ENCODE measurements at regions not wholly inside any gene's neighbourhood (a gene's known extent, or its start where the extent isn't known, plus 50 kb on each side); places are given as distances from the start of the nearest gene placed in this dataset.

DNA sequence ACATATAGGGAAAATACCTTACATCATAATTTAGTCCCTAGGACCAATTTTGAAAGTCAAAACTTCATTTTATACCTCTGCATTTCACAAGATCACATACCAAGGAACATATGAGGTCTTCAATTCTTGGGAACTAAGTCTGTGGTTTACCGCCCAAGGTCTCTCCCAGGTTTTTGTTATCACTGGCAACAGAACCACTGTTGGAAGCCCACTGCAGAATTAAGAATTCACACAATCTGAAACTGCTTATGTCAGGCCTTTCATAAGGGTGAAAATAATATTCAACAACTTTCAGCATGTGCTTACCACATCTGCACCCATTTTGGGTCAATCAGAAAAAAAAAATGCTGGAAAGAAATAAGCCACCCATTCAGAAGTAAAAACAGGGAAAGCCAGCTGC is 107.2 kb upstream of the MME start:
- Histone ChIP-seq H3K9me3 (ENCODE audit: control insufficient read depth, low read depth, low read length) (no peaks in the 10 kb centered on the region), H3K9ac (ENCODE audit: low read length) (no peak overlapping the region), H3K27ac (ENCODE audit: low read length) (no peak overlapping the region), H3K27me3 (ENCODE audit: control insufficient read depth, insufficient read depth, low read length) (no peaks in the 10 kb centered on the region), H3K4me3 (ENCODE audit: low read length) (no peak overlapping the region), H3K36me3 (ENCODE audit: control insufficient read depth, low read depth, low read length) (no peaks in the 10 kb centered on the region), H3K4me1 (ENCODE audit: control insufficient read depth, low read depth, low read length) (no peaks in the 10 kb centered on the region)

DNA sequence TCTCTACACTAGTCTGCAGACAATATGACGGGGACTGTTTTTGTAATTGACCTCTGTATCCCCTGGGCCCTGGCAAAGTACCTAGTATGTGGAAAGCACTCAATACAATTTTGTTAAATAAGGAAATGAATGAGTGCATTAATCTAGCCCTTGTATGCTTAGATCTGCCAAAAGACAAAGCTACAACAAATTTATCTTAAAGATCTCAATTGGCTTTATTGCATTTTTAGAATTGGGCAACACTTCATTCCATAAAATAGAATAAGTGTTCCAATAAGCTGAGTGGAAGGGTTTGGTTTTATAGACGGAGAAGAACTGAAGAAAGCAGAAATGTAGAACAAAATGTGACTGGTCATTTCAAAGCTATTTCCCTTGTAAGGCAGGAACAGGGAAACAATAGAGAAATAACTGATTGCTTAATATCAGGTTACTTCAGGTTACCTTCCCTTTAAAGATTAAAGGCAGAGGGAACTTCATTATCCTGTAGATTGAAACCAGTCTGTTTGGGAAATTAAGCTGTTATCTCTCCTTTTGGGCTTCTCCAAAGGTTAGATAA is 108.3 kb upstream of the MME start:
- Histone ChIP-seq H3K4me1 (ENCODE audit: control insufficient read depth, low read depth, low read length) (no peaks in the 10 kb centered on the region), H3K9me3 (ENCODE audit: control insufficient read depth, low read depth, low read length) (no peaks in the 10 kb centered on the region), H3K9ac (ENCODE audit: low read length) (no peak overlapping the region), H3K4me3 (ENCODE audit: low read length) (no peak overlapping the region), H3K27ac (ENCODE audit: low read length) (no peak overlapping the region), H3K36me3 (ENCODE audit: control insufficient read depth, low read depth, low read length) (no peaks in the 10 kb centered on the region), H3K27me3 (ENCODE audit: control insufficient read depth, insufficient read depth, low read length) (no peaks in the 10 kb centered on the region)

DNA sequence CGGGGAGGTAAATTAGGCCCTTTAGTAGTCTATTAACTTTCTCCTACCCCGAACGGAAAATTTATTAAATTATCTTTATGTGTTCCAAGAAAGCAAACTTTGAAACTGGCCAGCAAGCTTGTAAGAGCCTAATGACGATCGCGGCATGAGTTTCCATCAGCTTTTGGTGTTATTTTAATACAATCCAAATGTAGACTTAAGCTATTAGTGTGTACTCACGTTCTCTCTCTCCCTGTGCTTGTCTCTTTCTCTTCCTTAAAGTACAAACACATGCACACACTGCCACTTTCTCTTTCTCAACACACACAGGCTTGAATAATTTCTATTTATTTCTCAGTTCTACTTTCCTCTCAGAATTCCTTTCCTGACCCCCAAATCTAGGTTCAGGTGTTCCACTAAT is 108.8 kb upstream of the MME start:
- H3K9ac ChIP-seq (ENCODE audit: low read length): no peak overlapping the region
- H3K36me3 ChIP-seq (ENCODE audit: control insufficient read depth, low read depth, low read length): no peaks in the 10 kb centered on the region
- no peak overlapping the region for H3K4me3 ChIP-seq (ENCODE audit: low read length)
- no peaks in the 10 kb centered on the region for H3K27me3 ChIP-seq (ENCODE audit: control insufficient read depth, insufficient read depth, low read length)
- no peaks in the 10 kb centered on the region for H3K4me1 ChIP-seq (ENCODE audit: control insufficient read depth, low read depth, low read length)
- no peaks in the 10 kb centered on the region for H3K9me3 ChIP-seq (ENCODE audit: control insufficient read depth, low read depth, low read length)
- H3K27ac ChIP-seq (ENCODE audit: low read length): no peak overlapping the region

DNA sequence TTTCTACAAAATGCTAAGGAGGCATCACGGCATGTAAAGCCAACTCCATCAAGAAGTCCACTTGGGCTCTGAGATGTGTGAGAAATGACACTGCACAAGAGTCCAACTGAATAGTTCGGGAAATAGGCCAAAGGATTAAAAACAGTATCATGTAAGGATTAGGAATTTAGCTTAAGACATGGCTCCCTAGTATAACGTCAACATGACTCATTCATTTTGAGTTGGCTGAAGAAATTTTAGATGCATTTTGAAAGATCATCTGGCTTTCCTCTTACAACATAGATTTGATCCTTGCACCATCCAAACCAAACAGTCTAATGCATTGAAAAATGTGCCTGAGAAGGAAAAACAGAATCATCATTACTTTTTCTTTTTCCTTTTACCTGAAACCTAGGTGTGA is 109.3 kb upstream of the MME start:
- Histone ChIP-seq H3K27me3 (ENCODE audit: control insufficient read depth, insufficient read depth, low read length) (no peaks in the 10 kb centered on the region), H3K9ac (ENCODE audit: low read length) (no peak overlapping the region), H3K36me3 (ENCODE audit: control insufficient read depth, low read depth, low read length) (no peaks in the 10 kb centered on the region), H3K4me3 (ENCODE audit: low read length) (no peak overlapping the region), H3K4me1 (ENCODE audit: control insufficient read depth, low read depth, low read length) (no peaks in the 10 kb centered on the region), H3K27ac (ENCODE audit: low read length) (no peak overlapping the region), H3K9me3 (ENCODE audit: control insufficient read depth, low read depth, low read length) (no peaks in the 10 kb centered on the region)

DNA sequence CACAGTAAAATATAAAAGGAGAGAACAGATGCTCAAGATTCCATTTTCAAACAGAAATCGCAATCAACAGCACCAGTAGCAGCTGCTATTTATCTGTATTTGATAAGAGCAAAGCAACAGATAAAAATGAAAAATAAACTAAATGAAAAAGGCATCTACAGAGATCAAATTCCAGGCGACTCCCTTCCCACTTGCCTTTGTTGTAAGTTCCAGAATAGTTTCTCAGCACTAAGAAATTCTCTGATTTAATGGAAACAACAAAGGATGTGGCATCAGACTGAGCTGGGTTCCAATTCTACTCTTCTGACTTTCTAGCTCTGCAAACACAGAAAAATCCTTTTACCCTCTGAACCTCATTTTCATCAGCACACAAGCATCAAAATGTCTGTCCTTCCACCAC is 110.8 kb upstream of the MME start:
- Histone ChIP-seq H3K27ac (ENCODE audit: low read length) (no peak overlapping the region), H3K36me3 (ENCODE audit: control insufficient read depth, low read depth, low read length) (no peaks in the 10 kb centered on the region), H3K4me3 (ENCODE audit: low read length) (no peak overlapping the region), H3K27me3 (ENCODE audit: control insufficient read depth, insufficient read depth, low read length) (no peaks in the 10 kb centered on the region), H3K9ac (ENCODE audit: low read length) (no peak overlapping the region), H3K9me3 (ENCODE audit: control insufficient read depth, low read depth, low read length) (no peaks in the 10 kb centered on the region), H3K4me1 (ENCODE audit: control insufficient read depth, low read depth, low read length) (no peaks in the 10 kb centered on the region)

DNA sequence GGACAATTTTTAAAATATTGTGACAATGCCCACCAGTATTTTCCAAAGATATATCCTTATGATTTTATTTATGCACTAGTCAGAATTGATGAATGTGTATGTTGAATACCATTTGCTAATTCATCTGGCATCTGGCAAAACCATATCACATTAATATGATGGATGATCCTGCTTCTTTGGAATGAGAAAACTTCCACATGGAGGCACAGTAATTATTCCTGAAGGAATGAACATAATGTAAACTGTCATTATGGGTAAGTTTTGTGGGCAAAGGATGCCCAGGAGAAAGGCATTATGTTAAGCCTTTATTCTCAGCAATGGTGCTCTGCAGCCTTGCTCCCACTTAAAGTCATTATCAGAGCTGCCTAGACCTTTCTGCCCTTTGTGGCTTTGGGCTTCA is 113.0 kb upstream of the MME start:
- H3K4me1 ChIP-seq (ENCODE audit: control insufficient read depth, low read depth, low read length): no peaks in the 10 kb centered on the region
- no peaks in the 10 kb centered on the region for H3K36me3 ChIP-seq (ENCODE audit: control insufficient read depth, low read depth, low read length)
- no peak overlapping the region for H3K27ac ChIP-seq (ENCODE audit: low read length)
- H3K27me3 ChIP-seq (ENCODE audit: control insufficient read depth, insufficient read depth, low read length): no peaks in the 10 kb centered on the region
- no peaks in the 10 kb centered on the region for H3K9me3 ChIP-seq (ENCODE audit: control insufficient read depth, low read depth, low read length)
- H3K4me3 ChIP-seq (ENCODE audit: low read length): no peak overlapping the region
- no peak overlapping the region for H3K9ac ChIP-seq (ENCODE audit: low read length)

DNA sequence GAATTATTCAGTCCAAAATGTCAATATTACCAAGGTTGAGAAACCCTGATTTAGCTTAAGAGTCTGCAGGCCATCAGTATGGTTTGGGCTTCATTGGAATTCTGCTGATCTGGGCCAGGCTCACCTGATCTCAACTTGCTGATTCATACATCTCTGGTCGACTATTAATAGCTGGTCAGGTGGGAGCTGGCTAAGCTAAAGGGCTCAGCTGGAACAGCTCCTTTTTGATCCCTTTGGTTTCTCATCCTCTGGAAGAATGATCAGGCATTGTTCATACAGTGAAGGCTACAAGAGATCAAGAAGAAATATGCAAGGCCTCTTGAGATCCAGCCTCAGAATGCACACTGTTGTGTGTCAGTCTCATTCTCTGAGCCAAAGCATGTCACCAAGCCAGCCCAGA is 123.3 kb upstream of the MME start:
- Histone ChIP-seq H3K27ac (ENCODE audit: low read length) (no peak overlapping the region), H3K9me3 (ENCODE audit: control insufficient read depth, low read depth, low read length) (no peaks in the 10 kb centered on the region), H3K27me3 (ENCODE audit: control insufficient read depth, insufficient read depth, low read length) (no peaks in the 10 kb centered on the region), H3K9ac (ENCODE audit: low read length) (no peak overlapping the region), H3K4me1 (ENCODE audit: control insufficient read depth, low read depth, low read length) (no peaks in the 10 kb centered on the region), H3K36me3 (ENCODE audit: control insufficient read depth, low read depth, low read length) (no peaks in the 10 kb centered on the region), H3K4me3 (ENCODE audit: low read length) (no peak overlapping the region)

DNA sequence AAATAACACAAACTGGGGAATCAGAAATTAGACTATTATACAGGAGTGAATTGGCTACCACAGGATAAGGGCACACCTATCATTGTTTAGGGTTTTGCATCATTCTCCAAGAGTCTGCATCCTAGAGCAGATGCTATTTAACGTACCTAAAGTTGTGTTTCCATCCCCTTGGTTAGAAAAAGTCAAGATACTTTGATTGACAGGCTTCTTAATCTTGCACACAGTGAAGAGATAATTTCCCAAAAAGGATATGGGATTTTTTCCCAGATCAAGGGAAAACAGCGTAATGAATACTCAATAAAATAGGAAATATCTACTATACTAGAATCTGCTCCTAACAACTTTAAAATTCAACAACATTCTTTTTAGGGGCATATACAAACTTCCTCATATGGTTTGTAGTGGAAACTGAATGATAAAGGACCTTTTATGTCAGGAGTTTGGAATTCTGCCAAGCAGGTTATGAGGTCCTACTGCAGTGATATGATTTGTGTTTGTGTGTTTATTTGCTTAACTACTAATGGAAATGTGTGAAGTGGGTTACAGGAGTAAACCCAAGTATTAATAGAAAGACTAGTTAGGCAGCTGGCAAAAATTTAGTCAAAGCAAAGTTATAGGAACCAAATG is 124.1 kb upstream of the MME start:
- Histone ChIP-seq H3K27ac (ENCODE audit: low read length) (no peak overlapping the region), H3K4me1 (ENCODE audit: control insufficient read depth, low read depth, low read length) (no peaks in the 10 kb centered on the region), H3K27me3 (ENCODE audit: control insufficient read depth, insufficient read depth, low read length) (no peaks in the 10 kb centered on the region), H3K4me3 (ENCODE audit: low read length) (no peak overlapping the region), H3K9me3 (ENCODE audit: control insufficient read depth, low read depth, low read length) (no peaks in the 10 kb centered on the region), H3K36me3 (ENCODE audit: control insufficient read depth, low read depth, low read length) (no peaks in the 10 kb centered on the region), H3K9ac (ENCODE audit: low read length) (no peak overlapping the region)

DNA sequence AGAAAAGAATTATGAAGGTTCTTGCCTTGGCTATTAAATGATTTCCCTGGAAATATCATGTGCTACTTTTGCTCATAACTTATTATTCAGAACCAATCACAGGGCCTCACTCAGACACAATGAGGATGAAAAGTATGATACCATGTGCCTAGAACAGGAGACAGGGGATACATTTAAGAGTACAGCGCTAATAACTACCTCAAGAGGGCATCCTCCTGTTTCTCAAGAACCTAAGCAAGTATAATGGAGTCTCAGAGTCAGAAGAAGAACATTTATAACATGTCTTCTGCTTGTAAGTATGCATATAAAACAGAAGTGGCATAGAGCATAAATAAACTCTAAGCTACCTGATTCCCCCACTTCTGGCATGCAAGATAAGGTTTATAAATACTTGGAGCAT is 125.4 kb upstream of the MME start:
- Histone ChIP-seq H3K4me3 (ENCODE audit: low read length) (no peak overlapping the region), H3K36me3 (ENCODE audit: control insufficient read depth, low read depth, low read length) (no peaks in the 10 kb centered on the region), H3K9me3 (ENCODE audit: control insufficient read depth, low read depth, low read length) (no peaks in the 10 kb centered on the region), H3K4me1 (ENCODE audit: control insufficient read depth, low read depth, low read length) (no peaks in the 10 kb centered on the region), H3K9ac (ENCODE audit: low read length) (no peak overlapping the region), H3K27ac (ENCODE audit: low read length) (no peak overlapping the region), H3K27me3 (ENCODE audit: control insufficient read depth, insufficient read depth, low read length) (no peaks in the 10 kb centered on the region)

DNA sequence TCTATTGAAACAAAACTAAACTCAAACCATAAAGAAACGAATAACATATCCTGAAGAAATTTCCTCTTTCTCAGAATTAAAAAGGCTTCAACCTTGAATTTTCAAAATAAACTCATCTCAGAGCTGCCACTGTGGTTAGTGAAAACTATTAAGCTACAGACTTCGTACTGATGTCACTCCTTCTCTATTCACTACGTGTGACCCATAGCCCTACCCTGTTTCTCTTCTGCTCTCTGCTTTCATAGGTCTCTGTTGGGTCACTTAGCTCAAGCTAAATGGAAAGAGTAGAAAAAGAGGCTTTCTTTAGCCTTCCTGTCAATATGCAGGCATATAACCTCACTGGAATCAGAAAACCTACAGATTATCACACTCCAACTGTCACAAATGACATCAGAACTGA is 126.6 kb upstream of the MME start:
- H3K27ac ChIP-seq (ENCODE audit: low read length): no peak overlapping the region
- H3K9ac ChIP-seq (ENCODE audit: low read length): no peak overlapping the region
- no peak overlapping the region for H3K4me3 ChIP-seq (ENCODE audit: low read length)
- H3K36me3 ChIP-seq (ENCODE audit: control insufficient read depth, low read depth, low read length): no peaks in the 10 kb centered on the region
- no peaks in the 10 kb centered on the region for H3K9me3 ChIP-seq (ENCODE audit: control insufficient read depth, low read depth, low read length)
- H3K4me1 ChIP-seq (ENCODE audit: control insufficient read depth, low read depth, low read length): no peaks in the 10 kb centered on the region
- H3K27me3 ChIP-seq (ENCODE audit: control insufficient read depth, insufficient read depth, low read length): no peaks in the 10 kb centered on the region

DNA sequence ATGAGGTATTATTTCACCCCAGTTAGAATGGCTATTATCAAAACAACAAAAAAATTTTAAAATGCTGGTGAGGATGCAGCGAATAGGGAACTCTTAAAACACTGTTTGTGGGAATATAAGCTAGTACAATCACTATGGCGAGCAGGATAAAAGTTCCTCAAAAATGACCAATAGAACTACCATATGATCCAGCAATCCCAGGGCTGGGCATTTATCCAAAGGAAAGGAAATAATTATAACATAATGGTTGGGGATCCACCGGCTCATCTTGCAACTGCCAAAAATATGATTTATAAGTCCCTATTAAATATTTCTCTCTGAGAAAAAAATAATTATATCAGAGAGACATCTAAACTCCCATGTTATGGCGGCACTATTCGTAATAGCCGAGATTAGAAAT is 127.6 kb upstream of the MME start:
- Histone ChIP-seq H3K9me3 (ENCODE audit: control insufficient read depth, low read depth, low read length) (no peaks in the 10 kb centered on the region), H3K9ac (ENCODE audit: low read length) (no peak overlapping the region)

DNA sequence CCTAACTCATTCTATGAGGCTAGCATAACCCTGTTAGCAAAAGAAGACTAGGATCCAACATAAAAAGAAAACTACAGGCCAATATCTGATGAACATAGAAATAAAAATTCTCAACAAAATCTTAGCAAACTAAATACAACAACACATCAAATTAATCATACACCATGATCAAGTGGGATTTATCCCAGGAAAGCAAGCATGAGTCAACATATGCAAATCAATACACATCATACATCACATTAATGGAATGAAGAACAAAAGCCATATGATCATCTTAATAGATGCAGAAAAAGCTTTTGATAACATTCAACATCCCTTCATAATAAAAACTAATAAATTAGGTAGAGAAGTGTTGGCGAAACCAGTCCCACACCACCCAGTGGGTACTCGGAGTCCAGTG is 136.1 kb upstream of the MME start:
- Histone ChIP-seq H3K9me3 (ENCODE audit: control insufficient read depth, low read depth, low read length) (no peaks in the 10 kb centered on the region), H3K4me3 (ENCODE audit: low read length) (no peak overlapping the region), H3K27me3 (ENCODE audit: control insufficient read depth, insufficient read depth, low read length) (no peaks in the 10 kb centered on the region), H3K36me3 (ENCODE audit: control insufficient read depth, low read depth, low read length) (no peaks in the 10 kb centered on the region), H3K9ac (ENCODE audit: low read length) (no peak overlapping the region), H3K4me1 (ENCODE audit: control insufficient read depth, low read depth, low read length) (no peaks in the 10 kb centered on the region), H3K27ac (ENCODE audit: low read length) (no peak overlapping the region)

More for the DNA sequence above, 127.6 kb upstream of the MME start:
- H3K4me1 ChIP-seq (ENCODE audit: control insufficient read depth, low read depth, low read length): no peaks in the 10 kb centered on the region
- H3K27ac ChIP-seq (ENCODE audit: low read length): no peak overlapping the region
- H3K27me3 ChIP-seq (ENCODE audit: control insufficient read depth, insufficient read depth, low read length): no peaks in the 10 kb centered on the region
- H3K36me3 ChIP-seq (ENCODE audit: control insufficient read depth, low read depth, low read length): no peaks in the 10 kb centered on the region
- no peak overlapping the region for H3K4me3 ChIP-seq (ENCODE audit: low read length)

All from iPS-18a (cell line).